Tibial artery (tissue), 4 donors: ENCODE measurements at regions not wholly inside any gene's neighbourhood (a gene's known extent, or its start where the extent isn't known, plus 50 kb on each side); places are given as distances from the start of the nearest gene placed in this dataset.
A peak's percentile ranks its signal among the peaks of the same experiment; 100 is the strongest.

Experiments used
- DNase-seq, 2 donors: peaks; one replicate each; pipeline ENCODE4 v3.0.0-alpha.2; 2019
- H3K27ac ChIP-seq, 2 donors: fragments of 200-600 bp; sonication (generic) in 1 of 2; 1 replicate in 1 of 2; 2 replicates in 1 of 2; pipeline ENCODE4 v1.5.1; 2018 to 2019; ENCODE audit warnings: mild to moderate bottlenecking in 1 of 2
- H3K27me3 ChIP-seq, 2 donors: fragments of 200-600 bp; sonication (generic) in 1 of 2; one replicate each; pipeline versions ENCODE4 v1.5.1 to v1.6.0; 2016 to 2019
- H3K36me3 ChIP-seq, 3 donors: fragments of 200-600 bp; sonication (generic) in 2 of 3; one replicate each; pipeline ENCODE4 v1.5.1; 2016 to 2019; ENCODE audit warnings: mild to moderate bottlenecking in 2 of 3
- H3K4me1 ChIP-seq, 4 donors: fragments of 200-600 bp; sonication (generic) in 2 of 4; 1 replicate in 3 of 4; 2 replicates in 1 of 4; pipeline ENCODE4 v1.5.1; 2016 to 2019
- H3K4me3 ChIP-seq, 2 donors: fragments of 200-600 bp; sonication (generic) in 1 of 2; 1 replicate in 1 of 2; 2 replicates in 1 of 2; pipeline ENCODE4 v1.5.1; 2018 to 2019; ENCODE audit warnings: mild to moderate bottlenecking in 2 of 2
- H3K9me3 ChIP-seq, 3 donors: fragments of 200-600 bp; sonication (generic) in 1 of 3; one replicate each; pipeline ENCODE4 v1.5.1; 2016 to 2019
- CTCF ChIP-seq, 2 experiments: fragments of 200-600 bp in 1 of 2; fragments of 450-650 bp in 1 of 2; IDR thresholded peaks; one replicate each; pipeline ENCODE4 v1.5.1; 2017 to 2019; ENCODE audit warnings: antibody characterized with exemption in 2 of 2, mild to moderate bottlenecking in 1 of 2, moderate library complexity in 1 of 2
- intact Hi-C: fragments of 100-400 bp; cut with DNase I; formaldehyde crosslinking; loops from one replicate; pipeline ENCODE4 v1.15.0; 2023; ENCODE audit warnings: low total_unique reads

GRCh38 chr2:237213315-237214022 lies 127.8 kb downstream of the COPS8 start:
- Histone ChIP-seq H3K4me1 (no peaks in the 10 kb centered on the region), H3K36me3 (no peaks in the 10 kb centered on the region), H3K27ac (no peak overlapping the region), H3K4me3 (no peak overlapping the region), H3K27me3 (no peaks in the 10 kb centered on the region), H3K9me3 (no peaks in the 10 kb centered on the region)
- DNase-seq: peak in 1 of 2 donors; percentile 67
- TF ChIP-seq CTCF (IDR thresholded peaks at IDR 0.05): no peak
- intact Hi-C loops: no loop called here

GRCh38 chr2:237214030-237214675 lies 128.5 kb downstream of the COPS8 start:
- H3K27ac ChIP-seq: no peak overlapping the region
- DNase-seq: no peak
- intact Hi-C loops: no loop called here

GRCh38 chr2:237214963-237215362 lies 129.3 kb downstream of the COPS8 start:
- TF ChIP-seq CTCF (IDR thresholded peaks at IDR 0.05): no peak
- H3K27me3 ChIP-seq: no peaks in the 10 kb centered on the region
- H3K27ac ChIP-seq: no peak overlapping the region
- no peaks in the 10 kb centered on the region for H3K36me3 ChIP-seq
- H3K4me1 ChIP-seq: no peaks in the 10 kb centered on the region
- H3K9me3 ChIP-seq: no peaks in the 10 kb centered on the region
- intact Hi-C loops: no loop called here
- no peak for DNase-seq
- no peak overlapping the region for H3K4me3 ChIP-seq

More at GRCh38 chr2:237214030-237214675, 128.5 kb downstream of the COPS8 start:
- no peaks in the 10 kb centered on the region for H3K9me3 ChIP-seq
- no peaks in the 10 kb centered on the region for H3K27me3 ChIP-seq
- no peak for TF ChIP-seq CTCF (IDR thresholded peaks at IDR 0.05)
- H3K4me1 ChIP-seq: no peaks in the 10 kb centered on the region
- no peak overlapping the region for H3K4me3 ChIP-seq
- no peaks in the 10 kb centered on the region for H3K36me3 ChIP-seq

GRCh38 chr2:237217995-237218616 lies 132.4 kb downstream of the COPS8 start:
- no peaks in the 10 kb centered on the region for H3K9me3 ChIP-seq
- intact Hi-C loops: no loop called here
- no peaks in the 10 kb centered on the region for H3K36me3 ChIP-seq
- H3K27me3 ChIP-seq: no peaks in the 10 kb centered on the region
- no peak for TF ChIP-seq CTCF (IDR thresholded peaks at IDR 0.05)
- no peak for DNase-seq
- no peak overlapping the region for H3K4me3 ChIP-seq
- peaks cover 0 to 19% (median 12%) of the 10 kb centered on the region in 4 donors for H3K4me1 ChIP-seq
- no peak overlapping the region for H3K27ac ChIP-seq

GRCh38 chr2:237218756-237219155 lies 133.1 kb downstream of the COPS8 start:
- DNase-seq: no peak
- no peaks in the 10 kb centered on the region for H3K36me3 ChIP-seq
- intact Hi-C loops: no loop called here
- H3K4me3 ChIP-seq: no peak overlapping the region
- H3K4me1 ChIP-seq: peaks cover 0 to 25% (median 17%) of the 10 kb centered on the region in 4 donors
- H3K27ac ChIP-seq: no peak overlapping the region
- no peaks in the 10 kb centered on the region for H3K9me3 ChIP-seq
- TF ChIP-seq CTCF (IDR thresholded peaks at IDR 0.05): no peak
- H3K27me3 ChIP-seq: no peaks in the 10 kb centered on the region
